SK-N-MC (cell line): ENCODE measurements at regions not wholly inside any gene's neighbourhood (a gene's known extent, or its start where the extent isn't known, plus 50 kb on each side); places are given as distances from the start of the nearest gene placed in this dataset.

ENCODE experiments used
- EZH2 ChIP-seq: fragments of 200-600 bp; sonication (generic); IDR thresholded peaks from one replicate; pipeline ENCODE4 v1.6.1; 2017; ENCODE audit warnings: antibody characterized with exemption
- POLR2AphosphoS5 ChIP-seq: IDR thresholded peaks from 2 replicates; pipeline ENCODE4 v1.6.1; 2012; ENCODE audit warnings: mild to moderate bottlenecking, low read depth, low read length, borderline replicate concordance

GRCh38 chr11:96607864-96608558 is 218.2 kb downstream of the JRKL start:
- TF ChIP-seq POLR2AphosphoS5 (no peak), EZH2 (no peak)
